GM10266 (cell line): ENCODE measurements at regions not wholly inside any gene's neighbourhood (a gene's known extent, or its start where the extent isn't known, plus 50 kb on each side); places are given as distances from the start of the nearest gene placed in this dataset.

Experiments
- DNase-seq: peaks from one replicate; pipeline ENCODE4 v3.0.0; 2012; ENCODE audit errors: extremely low spot score
- CTCF ChIP-seq: IDR thresholded peaks from 2 replicates; pipeline ENCODE4 v1.5.1; 2012; ENCODE audit warnings: mild to moderate bottlenecking, low read depth; ENCODE audit not compliant: control insufficient read depth, insufficient read depth; ENCODE audit errors: missing control alignments

- no peak for DNase-seq
- TF ChIP-seq CTCF: no peak
Measured at GRCh38 chr5:74231697-74232096, 408.8 kb downstream of the ENC1 start.

- no peak for DNase-seq
- no peak for TF ChIP-seq CTCF
Measured at GRCh38 chr5:74226716-74227485, 413.6 kb downstream of the ENC1 start.

GRCh38 chr5:74225587-74225986 is 414.9 kb downstream of the ENC1 start:
- no peak for TF ChIP-seq CTCF
- DNase-seq: no peak

DNA sequence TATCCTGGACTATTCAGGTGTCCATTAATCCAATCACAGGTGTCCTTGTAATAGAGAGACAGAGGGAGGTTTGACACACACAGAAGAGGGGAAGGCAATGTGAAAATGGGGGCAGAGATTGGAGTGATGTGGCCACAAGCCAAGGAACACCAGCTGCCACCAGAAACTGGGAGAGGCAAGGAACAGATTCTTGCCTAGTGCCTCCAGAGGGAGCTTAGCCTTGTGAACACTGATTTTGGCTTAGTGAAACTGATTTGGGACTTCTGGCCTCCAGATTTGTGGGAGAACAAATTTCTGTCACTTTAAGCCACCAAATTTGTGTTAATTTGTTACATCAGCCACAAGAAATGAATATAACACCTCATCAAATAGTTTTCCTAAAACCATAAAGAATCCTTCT is 416.2 kb downstream of the ENC1 start:
- no peak for TF ChIP-seq CTCF
- no peak for DNase-seq

DNA sequence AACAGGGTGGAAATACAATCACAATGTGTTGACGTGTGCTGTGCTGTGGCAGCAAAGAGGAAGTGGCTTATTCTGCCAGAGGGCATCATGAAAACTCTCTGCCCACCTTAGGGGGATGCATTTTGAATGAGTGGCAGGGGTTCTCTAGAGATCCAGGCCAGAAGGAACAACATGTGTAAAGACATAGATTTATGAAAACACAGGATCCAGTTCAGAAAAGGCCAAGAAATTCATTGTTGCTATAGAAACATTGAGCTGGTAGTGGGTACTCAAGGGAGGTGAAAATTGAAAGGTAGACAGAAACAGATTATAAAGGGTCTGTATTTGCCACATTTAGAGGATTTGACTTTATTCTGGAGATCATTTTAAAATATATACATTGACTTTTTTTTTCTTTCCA is 417.7 kb downstream of the ENC1 start:
- DNase-seq: no peak
- TF ChIP-seq CTCF: no peak

GRCh38 chr5:74221413-74221812 is 419.1 kb downstream of the ENC1 start:
- TF ChIP-seq CTCF: no peak
- no peak for DNase-seq

GRCh38 chr5:74216012-74216411 is 424.5 kb downstream of the ENC1 start:
- DNase-seq: no peak
- TF ChIP-seq CTCF: no peak
